Osteocyte (in vitro differentiated cells): ENCODE measurements at regions not wholly inside any gene's neighbourhood (a gene's known extent, or its start where the extent isn't known, plus 50 kb on each side); places are given as distances from the start of the nearest gene placed in this dataset.
A peak's percentile ranks its signal among the peaks of the same experiment; 100 is the strongest.

ENCODE experiments used
- DNase-seq: peaks from one replicate; pipeline ENCODE4 v3.0.0; 2021; ENCODE audit warnings: mixed read lengths; ENCODE audit not compliant: unreplicated experiment; ENCODE audit errors: extremely low spot score
- H3K27ac Mint-ChIP-seq: one replicate; pipeline ENCODE4 v1.8.0; 2021; ENCODE audit warnings: mild to moderate bottlenecking, mixed read lengths; ENCODE audit not compliant: unreplicated experiment
- H3K27me3 Mint-ChIP-seq: one replicate; pipeline ENCODE4 v1.8.0; 2021; ENCODE audit warnings: mixed read lengths; ENCODE audit not compliant: unreplicated experiment
- H3K36me3 Mint-ChIP-seq: one replicate; pipeline ENCODE4 v1.8.0; 2021; ENCODE audit warnings: mixed read lengths; ENCODE audit not compliant: unreplicated experiment
- H3K4me1 Mint-ChIP-seq: one replicate; pipeline ENCODE4 v1.8.0; 2021; ENCODE audit warnings: mixed read lengths; ENCODE audit not compliant: unreplicated experiment
- H3K4me3 Mint-ChIP-seq: one replicate; pipeline ENCODE4 v1.8.0; 2021; ENCODE audit warnings: mild to moderate bottlenecking, moderate library complexity, mixed read lengths; ENCODE audit not compliant: unreplicated experiment
- H3K9me3 Mint-ChIP-seq: one replicate; pipeline ENCODE4 v1.8.0; 2021; ENCODE audit warnings: mixed read lengths; ENCODE audit not compliant: unreplicated experiment
- CTCF ChIP-seq: fragments of 200-600 bp; sonication (generic); IDR thresholded peaks from 2 replicates; pipeline ENCODE4 v1.5.0; 2021; ENCODE audit warnings: antibody characterized with exemption, mild to moderate bottlenecking, moderate library complexity

GRCh38 chr2:18408638-18409037 is 151.8 kb downstream of the RDH14 start:
- peaks cover 22% of the 10 kb centered on the region for H3K4me1 Mint-ChIP-seq

GRCh38 chr2:18406219-18406618 is 154.2 kb downstream of the RDH14 start:
- peaks cover 8% of the 10 kb centered on the region for H3K4me1 Mint-ChIP-seq
- no peak for TF ChIP-seq CTCF
- no peaks in the 10 kb centered on the region for H3K9me3 Mint-ChIP-seq
- no peaks in the 10 kb centered on the region for H3K36me3 Mint-ChIP-seq
- no peak for DNase-seq
- no peaks in the 10 kb centered on the region for H3K27me3 Mint-ChIP-seq
- no peak overlapping the region for H3K4me3 Mint-ChIP-seq
- no peak overlapping the region for H3K27ac Mint-ChIP-seq

More at GRCh38 chr2:18408638-18409037, 151.8 kb downstream of the RDH14 start:
- Mint-ChIP-seq H3K36me3 (no peaks in the 10 kb centered on the region), H3K9me3 (no peaks in the 10 kb centered on the region), H3K27ac (no peak overlapping the region), H3K4me3 (no peak overlapping the region), H3K27me3 (no peaks in the 10 kb centered on the region)
- DNase-seq: no peak
- no peak for TF ChIP-seq CTCF

- no peak overlapping the region for H3K4me3 Mint-ChIP-seq
- H3K36me3 Mint-ChIP-seq: no peaks in the 10 kb centered on the region
- TF ChIP-seq CTCF: peak; percentile 37
- no peaks in the 10 kb centered on the region for H3K9me3 Mint-ChIP-seq
- no peaks in the 10 kb centered on the region for H3K27me3 Mint-ChIP-seq
- no peak overlapping the region for H3K27ac Mint-ChIP-seq
- peaks cover 8% of the 10 kb centered on the region for H3K4me1 Mint-ChIP-seq
- DNase-seq: no peak
Measured at GRCh38 chr2:18404708-18405107, 155.7 kb downstream of the RDH14 start.

GRCh38 chr2:18403921-18404522 is 156.4 kb downstream of the RDH14 start:
- Mint-ChIP-seq H3K4me3 (no peak overlapping the region), H3K9me3 (no peaks in the 10 kb centered on the region), H3K27me3 (no peaks in the 10 kb centered on the region), H3K36me3 (no peaks in the 10 kb centered on the region), H3K27ac (no peak overlapping the region), H3K4me1 (peaks cover 8% of the 10 kb centered on the region)
- no peak for DNase-seq
- TF ChIP-seq CTCF: no peak

GRCh38 chr2:18402831-18403230 is 157.6 kb downstream of the RDH14 start:
- no peak overlapping the region for H3K4me3 Mint-ChIP-seq
- no peaks in the 10 kb centered on the region for H3K36me3 Mint-ChIP-seq
- TF ChIP-seq CTCF: no peak
- H3K4me1 Mint-ChIP-seq: peaks cover 8% of the 10 kb centered on the region
- H3K27ac Mint-ChIP-seq: no peak overlapping the region
- no peak for DNase-seq
- H3K27me3 Mint-ChIP-seq: no peaks in the 10 kb centered on the region
- no peaks in the 10 kb centered on the region for H3K9me3 Mint-ChIP-seq
